GM18907 (cell line): ENCODE measurements at regions not wholly inside any gene's neighbourhood (a gene's known extent, or its start where the extent isn't known, plus 50 kb on each side); places are given as distances from the start of the nearest gene placed in this dataset.

Experiments used
- ATAC-seq: cut with Tn5 transposase; IDR thresholded peaks from one replicate; pipeline ENCODE4 v1.9.1; 2021; ENCODE audit warnings: mild to moderate bottlenecking, moderate library complexity; ENCODE audit not compliant: unreplicated experiment

DNA sequence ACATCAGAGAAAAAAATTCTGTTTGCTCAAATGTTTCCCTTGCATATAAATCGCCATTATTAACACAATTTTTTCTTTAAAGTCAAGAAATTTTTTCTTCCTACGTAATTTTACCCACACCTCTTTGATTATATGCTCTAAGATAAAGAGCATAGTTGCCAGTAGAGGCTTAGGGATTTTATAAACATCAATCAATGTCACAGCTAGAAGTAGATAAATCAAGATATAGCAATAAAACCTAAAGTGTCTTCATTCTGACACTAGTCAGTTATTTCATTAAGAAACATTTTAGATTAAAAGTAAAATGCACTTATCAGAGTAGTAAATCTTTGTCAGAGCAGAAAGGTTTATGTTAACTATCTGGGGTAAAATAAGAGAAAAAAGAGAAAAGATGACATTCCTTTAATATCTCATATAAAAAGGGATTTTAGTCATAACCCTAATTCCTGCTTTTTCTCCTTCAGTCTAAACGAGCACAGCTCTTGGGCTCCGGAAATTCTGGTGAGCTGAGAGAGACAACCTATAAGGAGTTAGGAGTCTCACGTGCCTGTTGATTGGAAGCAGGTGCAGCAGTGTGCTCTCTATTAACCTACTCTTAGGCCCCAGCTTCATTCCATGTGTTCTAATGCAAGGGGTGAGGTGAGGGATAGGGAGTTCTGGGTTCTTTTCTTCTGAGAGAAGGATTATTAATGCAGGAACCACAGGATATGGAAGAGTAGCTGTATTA lies 172.4 kb upstream of the GULP1 start:
- no peak for ATAC-seq

DNA sequence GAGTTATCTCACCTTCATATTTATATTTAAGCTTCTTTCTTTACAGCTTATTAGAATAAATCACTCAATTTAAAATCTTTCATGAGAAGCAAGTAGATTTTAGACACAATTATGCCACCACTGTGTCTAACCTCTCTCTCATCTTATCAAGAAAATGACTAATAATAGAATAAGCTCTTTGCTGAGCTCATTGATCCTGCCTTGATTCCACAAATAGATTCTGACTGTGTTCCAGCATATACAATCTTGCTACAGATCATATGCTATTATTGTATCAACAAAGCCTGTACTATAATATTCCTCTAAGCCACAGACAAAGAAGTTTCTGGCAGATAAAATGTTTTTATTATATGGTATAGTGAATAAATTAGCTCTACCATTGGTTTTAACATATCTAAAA lies 168.7 kb upstream of the GULP1 start:
- no peak for ATAC-seq

DNA sequence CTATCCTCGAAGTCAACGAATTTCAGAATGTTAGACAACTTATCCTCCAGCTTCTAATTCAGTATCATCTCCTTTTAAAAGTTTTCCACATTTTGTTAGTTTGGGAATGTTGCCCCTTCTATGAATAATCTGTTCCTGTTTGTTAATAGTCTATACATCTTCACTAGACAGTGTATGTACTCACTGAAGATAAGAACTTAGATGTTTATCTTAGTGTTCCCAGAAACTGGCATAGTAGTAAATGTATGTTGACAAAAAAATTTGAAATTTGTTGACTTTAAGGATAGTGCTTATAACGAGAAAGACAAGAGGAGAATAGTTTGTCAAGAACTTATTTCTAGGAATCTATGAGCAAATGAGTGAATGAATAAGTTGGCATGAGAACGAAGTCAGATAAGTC lies 162.0 kb upstream of the GULP1 start:
- no peak for ATAC-seq

DNA sequence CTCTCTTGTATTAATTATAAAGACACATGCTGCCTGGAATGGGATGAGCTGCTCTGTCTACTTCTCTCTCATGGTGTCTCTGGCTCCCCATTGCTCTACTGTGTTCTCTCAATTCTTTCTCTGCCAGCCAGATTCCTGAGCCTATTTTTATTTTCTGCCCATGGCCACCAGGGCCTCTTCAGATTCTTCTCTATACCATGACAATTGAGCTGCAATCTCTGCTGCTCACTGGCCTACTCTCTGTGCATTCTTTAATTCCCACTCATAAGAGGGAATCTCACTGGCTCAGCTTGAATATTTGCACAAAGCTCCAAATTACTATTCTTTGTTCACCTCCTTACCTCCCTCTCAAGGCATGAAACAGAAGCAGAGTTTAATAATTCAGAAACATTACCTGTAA lies 161.4 kb upstream of the GULP1 start:
- no peak for ATAC-seq

DNA sequence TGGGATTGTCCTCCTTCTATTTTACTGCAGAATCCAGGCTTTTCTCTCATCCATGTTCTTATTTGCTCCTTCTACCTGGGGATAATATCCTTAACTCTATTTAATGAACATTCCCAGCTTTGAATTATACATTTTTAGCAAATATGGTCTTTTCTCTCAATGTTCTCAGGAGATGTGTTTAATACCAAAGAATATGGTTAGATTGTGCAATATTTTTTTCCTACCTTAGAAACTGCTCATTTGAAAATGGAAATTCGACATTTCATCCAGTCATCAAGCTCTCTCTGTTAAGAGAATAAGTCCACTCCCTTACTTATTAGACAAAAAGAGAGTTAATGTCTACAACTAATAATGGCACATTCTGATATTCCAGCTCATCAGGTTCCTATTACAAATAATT lies 160.4 kb upstream of the GULP1 start:
- ATAC-seq, result no peak

DNA sequence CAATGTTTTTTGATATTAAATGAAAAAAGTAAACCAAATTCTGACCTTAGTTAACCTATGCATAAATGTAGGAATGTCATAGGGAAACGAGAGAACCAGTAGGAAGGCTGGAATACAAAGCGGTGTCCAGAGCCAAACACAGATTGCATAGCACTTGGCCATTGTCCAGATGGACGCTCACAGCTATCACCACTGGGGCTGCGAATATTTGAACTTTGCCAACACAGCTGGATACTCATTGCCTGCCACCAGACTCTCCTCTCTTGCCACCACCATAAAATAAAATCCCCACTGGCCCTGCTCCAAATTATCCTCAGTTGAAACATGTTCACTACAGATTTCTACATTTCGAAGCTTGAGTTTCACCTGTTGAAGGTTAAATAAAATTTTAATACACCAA lies 159.3 kb upstream of the GULP1 start:
- ATAC-seq, result no peak

DNA sequence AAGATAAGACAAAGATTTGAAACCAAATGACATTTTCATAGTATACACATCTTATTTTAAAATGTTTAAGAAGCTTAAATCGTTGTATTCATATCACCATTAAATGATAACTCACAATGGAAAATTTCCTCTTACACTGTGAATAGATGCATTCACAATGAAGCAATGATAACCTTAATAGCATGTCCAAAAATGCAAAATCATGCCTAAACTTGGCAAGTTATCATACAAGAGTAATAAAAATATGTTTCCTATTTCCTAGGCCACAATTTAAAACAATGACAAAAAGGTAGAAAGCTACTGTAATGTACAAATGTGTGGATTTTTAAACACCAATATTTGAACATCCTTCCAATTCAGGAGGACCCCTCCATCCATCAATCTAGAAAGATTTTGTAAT lies 157.4 kb upstream of the GULP1 start:
- ATAC-seq, result no peak

DNA sequence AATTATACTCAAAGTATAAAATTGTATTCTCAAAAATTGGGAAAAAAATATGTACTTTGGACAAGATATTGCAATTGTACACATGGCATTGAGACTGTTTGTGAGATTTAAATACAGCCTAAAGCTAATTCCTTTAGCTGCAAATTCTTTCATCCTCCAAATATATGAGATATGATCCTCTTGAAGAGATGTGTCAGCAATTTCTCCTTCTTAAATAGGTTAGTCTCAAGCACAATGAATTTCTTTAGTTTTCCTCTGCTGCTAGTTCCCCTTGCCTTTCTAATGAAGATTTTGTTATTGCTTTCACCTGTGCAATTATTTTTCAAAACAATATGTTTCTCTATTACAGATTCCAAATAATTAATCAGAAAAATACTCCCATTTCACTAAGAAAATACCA lies 153.4 kb upstream of the GULP1 start:
- ATAC-seq, result no peak

DNA sequence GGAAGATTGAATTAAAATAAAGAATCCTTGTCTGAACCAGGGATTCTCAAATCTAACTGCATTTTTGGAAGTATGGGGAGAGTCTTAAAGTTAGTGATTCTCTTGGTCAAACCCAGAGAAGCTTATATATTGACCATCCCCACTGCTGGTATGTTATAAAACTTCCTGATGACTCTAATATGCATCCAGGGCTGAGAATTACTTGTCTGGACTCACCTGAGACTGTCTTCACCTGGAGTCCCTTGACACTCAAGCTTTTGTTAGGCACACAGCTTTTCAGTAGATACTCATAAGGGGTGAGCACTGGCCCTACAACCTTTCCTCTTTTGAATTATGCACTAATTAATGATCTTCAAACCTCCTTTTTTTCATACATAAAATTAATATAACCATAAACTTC lies 149.6 kb upstream of the GULP1 start:
- no peak for ATAC-seq

DNA sequence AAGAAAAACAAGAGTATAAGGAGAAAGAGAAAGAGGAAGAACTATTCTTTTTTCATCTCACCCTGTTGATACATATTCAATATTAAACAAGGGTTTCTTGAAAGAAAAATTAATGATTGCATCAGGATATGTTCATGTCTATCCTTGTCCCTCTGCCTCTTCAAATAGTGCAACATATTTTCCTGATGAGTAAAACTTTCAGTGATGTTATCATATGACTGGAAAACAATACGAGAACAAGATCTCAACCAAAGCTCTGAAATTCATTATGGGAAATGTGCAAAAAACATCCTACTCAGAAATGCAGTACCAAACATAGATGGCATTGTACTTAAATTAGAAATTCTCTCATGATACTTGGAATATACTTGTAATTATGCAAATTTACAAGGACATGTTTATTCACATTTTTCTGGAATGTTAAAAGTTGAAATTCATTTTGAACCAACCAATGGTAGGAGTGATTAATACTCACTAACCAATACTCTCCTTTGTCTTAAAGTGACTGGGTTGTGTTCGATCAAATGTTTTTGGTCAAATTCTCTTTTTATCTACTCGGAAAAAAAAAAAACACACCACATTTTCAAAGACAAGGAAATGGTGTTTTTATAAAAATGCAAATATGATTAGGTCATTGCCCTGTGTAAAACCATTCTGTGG lies 148.9 kb upstream of the GULP1 start:
- no peak for ATAC-seq

DNA sequence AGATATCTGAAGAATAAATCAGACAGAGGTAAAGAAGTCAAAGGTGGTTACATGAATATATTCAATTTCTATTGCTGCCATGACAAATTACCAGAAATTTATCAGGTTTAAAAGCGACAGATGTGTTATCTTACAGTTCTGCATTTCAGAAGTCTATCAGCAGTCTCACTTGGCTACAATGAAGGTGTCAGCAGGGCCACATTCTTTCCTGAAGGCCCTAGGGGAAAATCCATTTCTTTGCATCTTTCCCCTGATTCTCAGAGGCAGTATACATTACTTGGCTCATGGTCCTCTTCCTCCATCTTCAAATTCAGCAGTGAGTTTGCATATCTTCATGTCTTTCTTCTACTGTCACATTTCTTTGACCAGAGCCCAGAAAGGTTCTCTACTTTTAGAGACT lies 145.8 kb upstream of the GULP1 start:
- no peak for ATAC-seq

DNA sequence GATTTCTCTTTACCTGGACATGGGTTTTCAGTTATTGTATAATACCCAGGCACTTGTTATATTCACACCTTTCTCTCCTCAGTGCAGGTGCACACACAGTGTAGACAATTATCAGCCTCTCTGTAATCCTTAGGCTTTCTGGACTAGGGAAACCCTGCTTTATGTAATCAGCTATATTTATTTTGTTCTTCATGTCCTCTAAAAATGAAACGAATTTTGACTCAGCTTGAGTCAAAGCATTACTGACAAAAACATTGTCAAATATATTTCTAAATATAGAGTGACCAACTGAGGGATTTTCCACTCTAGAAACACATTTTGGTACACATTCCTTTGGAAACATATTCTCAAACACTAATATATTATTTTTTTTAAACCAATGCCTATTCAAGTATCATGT lies 144.8 kb upstream of the GULP1 start:
- no peak for ATAC-seq

DNA sequence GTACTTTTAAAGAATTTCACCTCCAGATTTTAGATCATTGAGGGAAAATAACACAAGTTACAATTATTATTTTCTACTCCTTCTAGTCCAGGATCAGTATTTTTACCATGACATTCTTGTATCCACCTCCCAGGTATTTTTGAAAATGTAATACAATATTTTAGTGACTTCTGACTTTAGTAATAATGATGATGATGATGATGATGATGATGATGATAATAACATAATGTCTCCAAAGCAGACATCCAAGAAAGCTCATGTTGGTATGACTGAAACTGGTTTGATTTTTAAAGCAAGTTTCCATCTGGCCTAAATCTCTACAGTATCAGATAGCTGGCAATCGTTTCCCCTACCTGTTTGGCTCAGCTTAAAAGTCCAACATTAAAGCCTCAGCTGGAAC lies 140.0 kb upstream of the GULP1 start:
- ATAC-seq, result no peak

DNA sequence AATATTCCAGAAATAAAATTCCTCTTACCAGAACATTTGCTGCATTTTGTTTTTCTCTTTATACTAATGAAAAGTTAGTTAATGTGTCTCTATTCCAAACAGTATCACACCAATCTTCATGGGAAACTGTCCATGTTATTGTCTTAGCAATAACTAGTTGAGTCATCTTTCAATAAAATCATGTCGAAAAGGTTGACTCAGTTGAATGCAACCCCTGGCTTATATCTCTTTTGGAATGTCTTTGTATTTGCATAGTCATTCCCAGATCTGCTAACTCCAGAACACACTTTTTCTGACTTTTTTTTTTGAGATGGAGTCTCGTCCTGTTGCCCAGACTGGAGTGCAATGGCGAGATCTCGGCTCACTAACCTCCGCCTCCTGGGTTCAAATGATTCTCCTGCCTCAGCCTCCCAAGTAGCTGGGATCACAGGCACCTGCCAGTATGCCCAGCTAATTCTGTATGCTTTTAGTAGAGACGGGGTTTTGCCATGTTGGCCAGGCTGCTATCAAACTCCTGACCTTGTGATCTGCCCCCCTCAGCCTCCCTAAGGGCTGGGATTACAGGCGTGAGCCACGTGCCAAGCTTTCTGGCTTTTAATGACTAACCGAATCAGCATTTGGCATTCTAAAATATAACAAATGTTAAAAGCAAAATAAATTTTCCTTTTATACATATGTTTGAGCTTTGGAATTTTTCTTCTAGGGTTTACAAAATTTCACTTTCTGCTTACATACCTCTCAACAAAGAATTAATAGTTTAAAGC lies 133.2 kb upstream of the GULP1 start:
- no peak for ATAC-seq

DNA sequence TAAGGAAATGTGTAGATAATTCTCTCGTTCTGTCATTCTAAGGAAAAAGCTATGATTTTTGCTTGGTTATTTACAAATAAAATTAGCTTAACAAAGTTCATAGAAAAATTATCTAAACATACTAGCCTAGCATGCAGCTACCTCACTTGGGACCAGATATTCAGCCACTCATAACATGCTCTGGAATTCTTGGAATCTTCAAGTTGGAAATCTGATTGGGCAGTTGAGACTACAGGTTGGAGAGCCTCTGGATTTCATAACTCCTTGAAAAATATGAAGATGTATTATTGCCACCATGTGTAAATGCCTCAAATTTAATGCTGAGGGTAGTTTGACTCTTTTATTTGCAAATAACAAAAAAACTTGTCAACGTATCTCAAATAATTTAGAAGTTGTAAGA lies 132.2 kb upstream of the GULP1 start:
- no peak for ATAC-seq

DNA sequence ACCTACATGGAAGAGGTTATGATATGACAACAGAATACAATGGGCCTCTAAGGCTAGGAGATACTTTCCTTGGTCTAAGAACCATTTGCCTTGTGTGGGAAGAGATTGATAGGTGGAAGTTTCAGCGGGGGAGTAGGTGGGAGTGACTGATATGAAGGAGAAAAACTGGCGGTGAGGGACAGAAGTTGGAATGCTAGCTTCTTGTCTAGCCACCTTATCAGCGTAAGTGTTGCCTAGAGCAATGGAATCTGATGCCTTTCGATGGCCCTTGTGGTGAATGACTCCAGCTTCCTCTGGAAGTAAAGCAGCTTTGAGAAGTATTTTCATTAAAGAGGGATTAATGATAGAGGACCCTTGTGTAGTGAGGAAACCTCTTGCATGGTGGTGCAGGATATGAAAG lies 121.3 kb upstream of the GULP1 start:
- no peak for ATAC-seq

DNA sequence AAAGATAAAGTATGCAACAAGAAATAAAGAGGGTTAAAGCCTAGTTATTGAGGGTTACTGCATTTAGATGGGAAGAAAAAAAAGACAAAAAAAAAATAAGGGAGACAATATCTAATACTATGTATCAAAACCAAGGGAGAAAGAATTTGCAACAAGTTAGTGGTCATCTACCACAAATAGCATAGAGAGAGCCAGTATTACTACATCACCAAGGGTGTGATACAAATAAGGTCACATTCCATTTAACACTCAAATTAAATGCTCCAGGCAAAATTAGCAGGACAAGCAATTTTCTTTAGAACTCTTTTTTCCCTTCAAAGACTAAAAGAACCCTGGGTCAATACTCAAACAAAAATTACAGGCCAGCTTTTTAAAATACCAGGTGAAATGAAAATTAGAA lies 115.1 kb upstream of the GULP1 start:
- no peak for ATAC-seq

DNA sequence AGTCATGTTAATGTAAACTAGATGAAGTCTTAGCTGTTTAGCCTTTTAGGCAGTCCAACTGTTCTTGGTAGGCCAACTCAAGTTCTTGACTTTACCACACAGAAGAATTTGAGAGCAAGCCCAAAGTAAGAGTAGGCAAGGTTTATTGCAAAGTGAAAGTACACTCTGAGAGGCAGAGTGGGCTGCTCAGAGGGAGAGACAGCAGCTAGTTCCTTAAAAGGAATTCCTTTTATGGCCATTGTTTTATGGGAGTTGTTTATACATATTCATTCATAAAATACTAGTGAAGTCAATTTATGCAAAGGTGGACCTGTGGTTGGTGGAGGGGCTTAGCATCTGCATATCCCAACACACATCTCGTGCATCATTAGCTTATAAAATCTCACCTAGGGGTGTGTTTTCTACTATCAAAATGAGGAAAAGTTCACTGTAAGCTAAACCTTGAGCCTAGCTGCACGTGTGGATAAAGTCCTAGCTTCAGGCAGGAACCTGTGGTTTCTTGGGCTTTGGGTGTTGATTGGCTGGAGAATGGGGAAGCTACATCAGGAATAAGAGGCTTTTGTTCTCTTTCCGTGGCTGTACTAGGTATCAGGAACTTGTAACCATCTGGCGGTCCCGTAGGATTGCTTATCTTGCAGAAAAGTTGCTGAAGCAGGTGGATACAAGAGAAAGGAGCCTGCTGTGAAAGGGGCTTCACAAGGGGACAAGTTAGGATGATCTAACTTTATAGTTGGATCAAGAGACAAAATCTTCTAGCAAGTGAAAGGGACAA lies 110.4 kb upstream of the GULP1 start:
- no peak for ATAC-seq

DNA sequence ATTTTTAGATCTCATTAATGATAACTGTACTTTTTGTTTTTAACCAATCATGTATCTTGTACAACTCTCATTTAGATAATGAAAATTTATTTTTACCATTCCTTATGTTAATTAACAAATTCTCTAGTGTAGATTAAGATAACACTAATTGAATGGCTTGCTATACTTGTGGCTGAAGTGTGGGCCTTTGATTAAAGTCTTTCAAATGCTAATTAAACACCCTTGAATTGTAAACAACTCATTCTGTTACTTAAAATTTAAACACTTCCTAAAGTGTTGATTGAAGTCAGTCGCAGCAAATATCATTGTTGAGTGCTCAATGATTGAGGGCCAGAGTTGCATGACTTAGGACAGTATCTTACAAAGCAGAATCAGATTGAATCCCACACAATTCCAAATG lies 109.8 kb upstream of the GULP1 start:
- no peak for ATAC-seq

DNA sequence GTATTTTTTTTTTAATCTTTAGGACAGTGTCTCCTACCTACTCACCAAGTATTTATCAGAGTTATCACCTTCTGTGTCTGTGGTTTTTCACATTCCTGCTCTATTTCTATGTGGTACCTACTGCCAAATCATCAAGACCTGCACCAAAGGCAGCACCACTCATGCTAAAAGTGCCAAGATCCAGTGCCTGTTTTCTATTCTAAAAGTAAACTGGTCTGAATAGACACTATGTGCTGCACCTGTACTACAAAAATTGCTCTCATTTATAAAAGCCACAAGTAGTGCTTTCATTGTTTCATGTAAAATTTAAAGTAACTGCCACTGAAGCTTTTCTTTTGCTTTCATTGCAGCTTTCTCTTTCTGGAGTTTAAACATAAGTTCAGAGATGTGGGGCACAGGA lies 103.9 kb upstream of the GULP1 start:
- ATAC-seq, result no peak

DNA sequence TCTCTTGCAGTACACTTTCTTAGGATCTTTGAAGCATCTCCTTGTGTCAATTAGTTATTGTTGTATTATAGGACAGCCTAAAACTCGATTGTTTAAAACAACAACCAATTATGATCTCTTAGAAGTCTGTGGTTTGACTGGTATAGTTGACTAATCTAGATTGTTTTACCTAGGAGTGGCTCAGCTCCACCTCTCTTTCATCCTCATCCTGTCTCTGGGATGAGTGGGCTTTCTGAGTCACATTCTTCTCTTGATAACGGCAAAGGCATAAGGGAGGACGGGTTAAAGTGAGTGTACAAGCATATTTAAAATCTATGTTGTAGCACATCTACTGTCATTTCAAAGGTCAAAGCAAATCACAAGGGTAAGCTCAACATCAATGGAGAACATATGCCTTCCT lies 102.3 kb upstream of the GULP1 start:
- no peak for ATAC-seq

DNA sequence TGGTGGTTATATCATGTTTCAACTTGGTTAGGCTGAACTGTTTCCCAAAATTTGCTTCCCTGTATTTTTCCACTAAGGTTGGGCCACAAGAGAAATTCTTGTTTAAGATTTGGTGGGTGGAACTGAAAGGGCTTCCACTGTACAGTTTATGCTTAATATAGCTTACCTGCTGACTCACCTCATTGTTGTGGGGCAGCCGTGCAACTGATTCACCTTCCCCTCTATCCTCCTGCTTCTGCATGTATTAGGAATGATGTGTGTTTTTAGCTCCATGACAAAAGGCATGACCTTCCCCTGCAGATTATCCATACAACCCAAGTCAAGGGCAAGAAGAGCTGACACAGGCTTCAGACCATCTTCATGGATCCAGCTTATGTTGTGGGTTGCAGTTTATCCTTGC lies 98.4 kb upstream of the GULP1 start:
- ATAC-seq, result no peak
